K562 (cell line): ENCODE measurements at regions not wholly inside any gene's neighbourhood (a gene's known extent, or its start where the extent isn't known, plus 50 kb on each side); places are given as distances from the start of the nearest gene placed in this dataset.

Experiments
- CBFA2T3 ChIP-seq: fragments of 450-650 bp; IDR thresholded peaks from 2 replicates; pipeline ENCODE4 v1.6.1; 2017
- CBX1 ChIP-seq: sonication (generic); IDR thresholded peaks from 2 replicates; pipeline ENCODE4 v1.6.1; 2016; ENCODE audit warnings: antibody characterized with exemption, low read depth, mild to moderate bottlenecking
- COPS2 ChIP-seq: fragments of 450-650 bp; conservative IDR thresholded peaks from 2 replicates; pipeline ENCODE4 v1.6.1; 2016; ENCODE audit warnings: mild to moderate bottlenecking, moderate library complexity
- JUND ChIP-seq, 2 experiments: IDR thresholded peaks; 2 replicates in 1 of 2; 3 replicates in 1 of 2; pipeline ENCODE4 v1.6.1; 2011; ENCODE audit warnings: borderline replicate concordance in 2 of 2, low read depth in 2 of 2, low read length in 2 of 2, improper control_type of control experiment in 1 of 2, missing biosample characterization in 1 of 2, missing genetic modification characterization in 1 of 2, missing genetic modification reagents in 1 of 2
- KAT8 ChIP-seq: fragments of 450-650 bp; IDR thresholded peaks from 2 replicates; pipeline ENCODE4 v1.6.1; 2016; ENCODE audit warnings: low read depth, mild to moderate bottlenecking
- KDM2B ChIP-seq: fragments of 250-450 bp; sonication (Bioruptor Pico); IDR thresholded peaks from 2 replicates; pipeline ENCODE4 v1.8.0; 2021; ENCODE audit warnings: mild to moderate bottlenecking, moderate library complexity
- MBD2 ChIP-seq: sonication (generic); IDR thresholded peaks from 2 replicates; pipeline ENCODE4 v1.6.1; 2016; ENCODE audit warnings: low read depth, borderline replicate concordance
- MCM7 ChIP-seq, 2 experiments: fragments of 450-650 bp; IDR thresholded peaks; 2 replicates each; pipeline ENCODE4 v1.6.1; 2016 to 2018
- MECOM ChIP-seq: fragments of 250-450 bp; sonication (Bioruptor Pico); IDR thresholded peaks from 2 replicates; pipeline ENCODE4 v1.8.0; 2022; ENCODE audit warnings: inconsistent platforms
- NCOA4 ChIP-seq: fragments of 450-650 bp; IDR thresholded peaks from 2 replicates; pipeline ENCODE4 v1.6.1; 2018; ENCODE audit warnings: mild to moderate bottlenecking; ENCODE audit not compliant: partially characterized antibody
- NCOA6 ChIP-seq: fragments of 450-650 bp; IDR thresholded peaks from 2 replicates; pipeline ENCODE4 v1.6.1; 2017; ENCODE audit warnings: mild to moderate bottlenecking
- NFE2L1 ChIP-seq: fragments of 450-650 bp; IDR thresholded peaks from 2 replicates; pipeline ENCODE4 v1.6.1; 2016; ENCODE audit warnings: missing genetic modification characterization, low read depth, mild to moderate bottlenecking, missing compliant biosample characterization, moderate library complexity, borderline replicate concordance
- NFIC ChIP-seq: fragments of 450-650 bp; IDR thresholded peaks from 2 replicates; pipeline ENCODE4 v1.6.1; 2017; ENCODE audit warnings: mild to moderate bottlenecking, inconsistent platforms
- RAD51 ChIP-seq: fragments of 450-650 bp; IDR thresholded peaks from 2 replicates; pipeline ENCODE4 v1.7.1; 2016; ENCODE audit warnings: low read depth, mild to moderate bottlenecking, borderline replicate concordance
- RBM34 ChIP-seq: fragments of 200-400 bp; formaldehyde crosslinking; IDR thresholded peaks from 2 replicates; pipeline ENCODE4 v1.6.1; 2018; ENCODE audit warnings: low read length, borderline replicate concordance; ENCODE audit not compliant: insufficient read depth
- SRSF9 ChIP-seq: fragments of 200-400 bp; formaldehyde crosslinking; IDR thresholded peaks from 2 replicates; pipeline ENCODE4 v1.6.1; 2017; ENCODE audit warnings: low read depth, low read length, borderline replicate concordance
- TEAD4 ChIP-seq, 2 experiments: sonication (generic) in 1 of 2; formaldehyde crosslinking in 1 of 2; IDR thresholded peaks; 2 replicates each; pipeline versions ENCODE4 v1.6.1 to v1.8.0; 2012 to 2022; ENCODE audit warnings: borderline replicate concordance in 1 of 2, inconsistent platforms in 1 of 2, low read length in 1 of 2, mild to moderate bottlenecking in 1 of 2, missing genetic modification reagents in 1 of 2
- TGIF2 ChIP-seq: sonication (generic); formaldehyde crosslinking; IDR thresholded peaks from 2 replicates; pipeline ENCODE4 v1.8.1; 2022; ENCODE audit warnings: mild to moderate bottlenecking, missing genetic modification reagents, moderate library complexity
- ZBTB2 ChIP-seq: fragments of 450-650 bp; IDR thresholded peaks from 2 replicates; pipeline ENCODE4 v1.6.1; 2016; ENCODE audit warnings: antibody characterized with exemption
- ZC3H4 ChIP-seq: sonication (generic); formaldehyde crosslinking; IDR thresholded peaks from 2 replicates; pipeline ENCODE4 v1.9.0; 2021; ENCODE audit warnings: missing genetic modification reagents, borderline replicate concordance
- ZNF133 ChIP-seq: fragments of 250-450 bp; sonication (Bioruptor Pico); IDR thresholded peaks from 2 replicates; pipeline ENCODE4 v1.4.0; 2020; ENCODE audit warnings: mild to moderate bottlenecking
- ZNF140 ChIP-seq: fragments of 250-450 bp; sonication (Bioruptor Pico); IDR thresholded peaks from 2 replicates; pipeline ENCODE4 v1.8.0; 2021; ENCODE audit warnings: moderate library complexity, mild to moderate bottlenecking, inconsistent platforms
- ZNF507 ChIP-seq: conservative IDR thresholded peaks from 2 replicates; pipeline ENCODE4 v1.6.1; 2017; ENCODE audit warnings: missing genetic modification characterization, missing compliant biosample characterization
- ZNF75A ChIP-seq: fragments of 450-650 bp; formaldehyde crosslinking; IDR thresholded peaks from 2 replicates; pipeline ENCODE4 v1.4.0; 2020; ENCODE audit warnings: mild to moderate bottlenecking
- ZSCAN29 ChIP-seq: fragments of 450-650 bp; IDR thresholded peaks from 2 replicates; pipeline ENCODE4 v1.6.1; 2017
- TF ChIP-seq, protein P1 (sequence below): fragments of 450-650 bp; formaldehyde crosslinking; IDR thresholded peaks from 2 replicates; pipeline ENCODE4 v1.4.0; 2020; ENCODE audit warnings: mild to moderate bottlenecking, moderate library complexity
- TF ChIP-seq, protein P2 (sequence below): fragments of 200-400 bp; formaldehyde crosslinking; IDR thresholded peaks from 2 replicates; pipeline ENCODE4 v1.6.1; 2017; ENCODE audit warnings: mild to moderate bottlenecking, low read depth, low read length, moderate library complexity

GRCh38 chr2:58686776-58687175, 445.7 kb upstream of the FANCL start (continued):
- TF ChIP-seq MCM7 (IDR thresholded peaks at IDR 0.05) (no peak), ZBTB2 (no peak), CBX1 (no peak), RAD51 (no peak), TEAD4 (IDR thresholded peaks at IDR 0.05; ENCODE audit: low read length) (peak; percentile 38; the same call in 1 of the 2 replicates), TEAD4 (CRISPR knock-in tag; IDR thresholded peaks at IDR 0.05; ENCODE audit: borderline replicate concordance) (no peak), RBM34 (no peak), MECOM (no peak), JUND (IDR thresholded peaks at IDR 0.05; ENCODE audit: borderline replicate concordance, low read depth, low read length) (no peak), JUND (tag; IDR thresholded peaks at IDR 0.05; ENCODE audit: borderline replicate concordance, low read depth, low read length) (no peak), ZSCAN29 (no peak), NFIC (0 out of 2 replicates have a peak, but pooled peaks have one; percentile 8), TGIF2 (CRISPR knock-in tag) (no peak), COPS2 (no peak), ZNF507 (tag) (no peak), ZNF75A (CRISPR knock-in tag) (no peak), NFE2L1 (no peak), ZNF140 (no peak), MBD2 (no peak), SRSF9 (no peak), ZNF133 (CRISPR knock-in tag) (no peak), NCOA4 (no peak), NCOA6 (no peak), KAT8 (no peak), KDM2B (CRISPR knock-in tag) (no peak), CBFA2T3 (peak; percentile 56), ZC3H4 (CRISPR knock-in tag) (no peak)
- TF ChIP-seq, protein P1, sequence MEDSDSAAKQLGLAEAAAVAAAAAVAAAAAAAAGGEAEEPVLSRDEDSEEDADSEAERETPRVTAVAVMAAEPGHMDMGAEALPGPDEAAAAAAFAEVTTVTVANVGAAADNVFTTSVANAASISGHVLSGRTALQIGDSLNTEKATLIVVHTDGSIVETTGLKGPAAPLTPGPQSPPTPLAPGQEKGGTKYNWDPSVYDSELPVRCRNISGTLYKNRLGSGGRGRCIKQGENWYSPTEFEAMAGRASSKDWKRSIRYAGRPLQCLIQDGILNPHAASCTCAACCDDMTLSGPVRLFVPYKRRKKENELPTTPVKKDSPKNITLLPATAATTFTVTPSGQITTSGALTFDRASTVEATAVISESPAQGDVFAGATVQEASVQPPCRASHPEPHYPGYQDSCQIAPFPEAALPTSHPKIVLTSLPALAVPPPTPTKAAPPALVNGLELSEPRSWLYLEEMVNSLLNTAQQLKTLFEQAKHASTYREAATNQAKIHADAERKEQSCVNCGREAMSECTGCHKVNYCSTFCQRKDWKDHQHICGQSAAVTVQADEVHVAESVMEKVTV, result no peak
- TF ChIP-seq, protein P2, sequence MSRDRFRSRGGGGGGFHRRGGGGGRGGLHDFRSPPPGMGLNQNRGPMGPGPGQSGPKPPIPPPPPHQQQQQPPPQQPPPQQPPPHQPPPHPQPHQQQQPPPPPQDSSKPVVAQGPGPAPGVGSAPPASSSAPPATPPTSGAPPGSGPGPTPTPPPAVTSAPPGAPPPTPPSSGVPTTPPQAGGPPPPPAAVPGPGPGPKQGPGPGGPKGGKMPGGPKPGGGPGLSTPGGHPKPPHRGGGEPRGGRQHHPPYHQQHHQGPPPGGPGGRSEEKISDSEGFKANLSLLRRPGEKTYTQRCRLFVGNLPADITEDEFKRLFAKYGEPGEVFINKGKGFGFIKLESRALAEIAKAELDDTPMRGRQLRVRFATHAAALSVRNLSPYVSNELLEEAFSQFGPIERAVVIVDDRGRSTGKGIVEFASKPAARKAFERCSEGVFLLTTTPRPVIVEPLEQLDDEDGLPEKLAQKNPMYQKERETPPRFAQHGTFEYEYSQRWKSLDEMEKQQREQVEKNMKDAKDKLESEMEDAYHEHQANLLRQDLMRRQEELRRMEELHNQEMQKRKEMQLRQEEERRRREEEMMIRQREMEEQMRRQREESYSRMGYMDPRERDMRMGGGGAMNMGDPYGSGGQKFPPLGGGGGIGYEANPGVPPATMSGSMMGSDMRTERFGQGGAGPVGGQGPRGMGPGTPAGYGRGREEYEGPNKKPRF, result no peak
